GM12878 (cell line): ENCODE measurements at regions not wholly inside any gene's neighbourhood (a gene's known extent, or its start where the extent isn't known, plus 50 kb on each side); places are given as distances from the start of the nearest gene placed in this dataset.

Source experiments
- ATAC-seq: fragments of 200-7000 bp; cut with Tn5 transposase; 3 replicates; pipeline ENCODE4 v1.9.1; 2020; ENCODE audit warnings: mild to moderate bottlenecking, moderate library complexity
- BruUV-seq: library from RNA; stranded (reverse); fragments of 400-500 nt; replicated peaks from 2 replicates; lab custom pipeline; 2021; lab: Mats Ljungman, UMichigan
- CTCF ChIA-PET: fragments of 300-600 bp; sonication (Branson Sonifier 250); formaldehyde crosslinking; extraction: SDS; loops from one replicate; lab custom pipeline; 2021; ENCODE audit warnings: inconsistent platforms; lab: Yijun Ruan, JAX
- POLR2A ChIA-PET: fragments of 350-600 bp; formaldehyde crosslinking; extraction: SDS; loops from one replicate; lab custom pipeline; 2021; ENCODE audit warnings: inconsistent platforms; lab: Charles Lee
- RAD21 ChIA-PET: fragments of 300-600 bp; sonication (Branson Sonifier 250); formaldehyde crosslinking; loops from one replicate; lab custom pipeline; 2023; ENCODE audit warnings: antibody characterized with exemption; ENCODE audit not compliant: unreplicated experiment; lab: Charles Lee
- SMC1A ChIA-PET: fragments of 300-600 bp; sonication (Branson Sonifier 250); formaldehyde crosslinking; loops from one replicate; lab custom pipeline; 2023; ENCODE audit not compliant: unreplicated experiment, uncharacterized antibody; lab: Charles Lee
- DNase-seq: peaks from one replicate; pipeline ENCODE4 v3.0.0-alpha.2; 2011; ENCODE audit warnings: low read depth, low spot score
- FAIRE-seq: peaks from 3 replicates; lab custom pipeline; 2011; peaks lifted over from hg19 to GRCh38; lab: Jason Lieb, UNC
- H2AFZ ChIP-seq: 2 replicates; pipeline ENCODE4 v1.6.0; 2011; ENCODE audit warnings: low read depth, low read length, control low read depth; ENCODE audit not compliant: control insufficient read depth
- H3K27ac ChIP-seq: 2 replicates; pipeline ENCODE4 v1.5.1; 2011; ENCODE audit warnings: control low read depth; ENCODE audit not compliant: control insufficient read depth, insufficient read depth
- H3K27me3 ChIP-seq, 2 experiments: replicated peaks in 1 of 2; 2 replicates each; pipeline versions ENCODE4 v1.6.0 to v1.6.1; 2011; ENCODE audit warnings: low read length in 1 of 2; ENCODE audit not compliant: control insufficient read depth in 2 of 2, insufficient read depth in 2 of 2
- H3K36me3 ChIP-seq, 2 experiments: 2 replicates each; pipeline ENCODE4 v1.5.1; 2011; ENCODE audit warnings: low read length in 1 of 2; ENCODE audit not compliant: control insufficient read depth in 2 of 2, insufficient read depth in 2 of 2
- H3K4me1 ChIP-seq: 2 replicates; pipeline ENCODE4 v1.6.1; 2011; ENCODE audit warnings: mild to moderate bottlenecking, low read length, moderate library complexity, mixed read lengths; ENCODE audit not compliant: control insufficient read depth, insufficient read depth
- H3K4me2 ChIP-seq: 2 replicates; pipeline ENCODE4 v1.6.0; 2011; ENCODE audit warnings: control low read depth; ENCODE audit not compliant: control insufficient read depth, insufficient read depth
- H3K4me3 ChIP-seq: fragments of 200-600 bp; sonication (generic); 2 replicates; pipeline ENCODE4 v1.5.1; 2016
- H3K79me2 ChIP-seq: 2 replicates; pipeline ENCODE4 v1.6.0; 2011; ENCODE audit warnings: low read length; ENCODE audit not compliant: control insufficient read depth, insufficient read depth
- H3K9ac ChIP-seq: 2 replicates; pipeline ENCODE4 v1.8.0; 2011; ENCODE audit warnings: low read length, control low read depth, mixed read lengths; ENCODE audit not compliant: control insufficient read depth, insufficient read depth
- H3K9me3 ChIP-seq: replicated peaks from 3 replicates; pipeline ENCODE4 v1.5.1; 2011; ENCODE audit warnings: mild to moderate bottlenecking, low read length; ENCODE audit not compliant: control insufficient read depth, insufficient read depth
- H4K20me1 ChIP-seq: 2 replicates; pipeline ENCODE4 v1.6.0; 2011; ENCODE audit not compliant: control insufficient read depth, insufficient read depth
- CEBPZ ChIP-seq: fragments of 150-350 bp; IDR thresholded peaks from 2 replicates; pipeline ENCODE4 v1.6.1; 2016; ENCODE audit warnings: low read depth, low read length
- CHD2 ChIP-seq: IDR thresholded peaks from 2 replicates; pipeline ENCODE4 v1.6.1; 2011; ENCODE audit warnings: low read depth, low read length, improper control_type of control experiment, borderline replicate concordance
- CREM ChIP-seq: IDR thresholded peaks from 2 replicates; pipeline ENCODE4 v1.6.1; 2014; ENCODE audit warnings: antibody characterized with exemption, low read depth
- EED ChIP-seq: sonication (generic); IDR thresholded peaks from 2 replicates; pipeline ENCODE4 v1.6.1; 2016; ENCODE audit warnings: antibody characterized with exemption, low read depth
- HDAC6 ChIP-seq: fragments of 200-600 bp; sonication (generic); IDR thresholded peaks from one replicate; pipeline ENCODE4 v1.8.0; 2017; ENCODE audit warnings: antibody characterized with exemption; ENCODE audit not compliant: unreplicated experiment
- IKZF1 ChIP-seq: fragments of 450-650 bp; conservative IDR thresholded peaks from 2 replicates; pipeline ENCODE4 v1.6.1; 2017; ENCODE audit warnings: antibody characterized with exemption, mild to moderate bottlenecking
- IRF4 ChIP-seq: IDR thresholded peaks from 2 replicates; pipeline ENCODE4 v1.6.1; 2011; ENCODE audit warnings: low read depth, low read length
- MXI1 ChIP-seq: fragments of 150-350 bp; IDR thresholded peaks from 2 replicates; pipeline ENCODE4 v1.6.1; 2011; ENCODE audit warnings: low read depth, mild to moderate bottlenecking, inconsistent platforms, low read length, improper control_type of control experiment
- SIX5 ChIP-seq: IDR thresholded peaks from 2 replicates; pipeline ENCODE4 v1.6.1; 2011; ENCODE audit warnings: mild to moderate bottlenecking, low read depth, low read length, moderate library complexity; ENCODE audit not compliant: severe bottlenecking
- TCF12 ChIP-seq: IDR thresholded peaks from 2 replicates; pipeline ENCODE4 v1.6.1; 2011; ENCODE audit warnings: low read depth, mild to moderate bottlenecking, low read length
- ZBTB11 ChIP-seq: fragments of 450-650 bp; formaldehyde crosslinking; IDR thresholded peaks from 2 replicates; pipeline ENCODE4 v1.5.0; 2022; ENCODE audit warnings: mild to moderate bottlenecking, missing genetic modification characterization
- in situ Hi-C: fragments of 300-500 bp; cut with MboI; formaldehyde crosslinking; loops from 9 replicates; pipeline ENCODE4 v1.14.3; 2018; ENCODE audit warnings: mixed read lengths
- intact Hi-C: fragments of 100-400 bp; cut with micrococcal nuclease; formaldehyde crosslinking; loops from one replicate; pipeline ENCODE4 v1.14.2; 2022; ENCODE audit not compliant: unreplicated experiment
- TF ChIP-seq, protein P1 (sequence below), 3 experiments: IDR thresholded peaks in 2 of 3; conservative IDR thresholded peaks in 1 of 3; 2 replicates each; pipeline ENCODE4 v1.5.1; 2011; ENCODE audit warnings: low read depth in 3 of 3, low read length in 3 of 3, mild to moderate bottlenecking in 3 of 3, control low read depth in 2 of 3, moderate library complexity in 2 of 3, inconsistent platforms in 1 of 3, mixed read lengths in 1 of 3; ENCODE audit not compliant: control insufficient read depth in 2 of 3, insufficient read depth in 1 of 3; ENCODE audit errors: extremely low read depth in 1 of 3
- TF ChIP-seq, protein P2 (sequence below): IDR thresholded peaks from 2 replicates; pipeline ENCODE4 v1.6.1; 2012; ENCODE audit warnings: low read depth, low read length, improper control_type of control experiment

- POLR2A ChIA-PET, result no interaction called here
Observed at GRCh38 chrX:95435198-95435597, 1249.4 kb upstream of the DIAPH2 start.

More at GRCh38 chrX:95435198-95435597, 1249.4 kb upstream of the DIAPH2 start:
- Histone ChIP-seq H3K27me3 (no peaks in the 10 kb centered on the region), H3K36me3 (no peaks in the 10 kb centered on the region), H3K9me3 (no peaks in the 10 kb centered on the region), H3K4me1 (no peaks in the 10 kb centered on the region), H4K20me1 (no peaks in the 10 kb centered on the region), H3K4me2 (no peak overlapping the region), H2AFZ (no peak overlapping the region)
- ChIA-PET CTCF (no interaction called here), SMC1A (no interaction called here)
- ATAC-seq (no peak), FAIRE-seq (no peak), DNase-seq (no peak)
- intact Hi-C loops, result no loop called here
- TF ChIP-seq HDAC6 (no peak), MXI1 (no peak), IKZF1 (no peak), IRF4 (no peak), CHD2 (no peak), ZBTB11 (CRISPR knock-in tag) (no peak), CEBPZ (no peak), CREM (no peak), EED (no peak), SIX5 (no peak), TCF12 (no peak)
- TF ChIP-seq, protein P1, sequence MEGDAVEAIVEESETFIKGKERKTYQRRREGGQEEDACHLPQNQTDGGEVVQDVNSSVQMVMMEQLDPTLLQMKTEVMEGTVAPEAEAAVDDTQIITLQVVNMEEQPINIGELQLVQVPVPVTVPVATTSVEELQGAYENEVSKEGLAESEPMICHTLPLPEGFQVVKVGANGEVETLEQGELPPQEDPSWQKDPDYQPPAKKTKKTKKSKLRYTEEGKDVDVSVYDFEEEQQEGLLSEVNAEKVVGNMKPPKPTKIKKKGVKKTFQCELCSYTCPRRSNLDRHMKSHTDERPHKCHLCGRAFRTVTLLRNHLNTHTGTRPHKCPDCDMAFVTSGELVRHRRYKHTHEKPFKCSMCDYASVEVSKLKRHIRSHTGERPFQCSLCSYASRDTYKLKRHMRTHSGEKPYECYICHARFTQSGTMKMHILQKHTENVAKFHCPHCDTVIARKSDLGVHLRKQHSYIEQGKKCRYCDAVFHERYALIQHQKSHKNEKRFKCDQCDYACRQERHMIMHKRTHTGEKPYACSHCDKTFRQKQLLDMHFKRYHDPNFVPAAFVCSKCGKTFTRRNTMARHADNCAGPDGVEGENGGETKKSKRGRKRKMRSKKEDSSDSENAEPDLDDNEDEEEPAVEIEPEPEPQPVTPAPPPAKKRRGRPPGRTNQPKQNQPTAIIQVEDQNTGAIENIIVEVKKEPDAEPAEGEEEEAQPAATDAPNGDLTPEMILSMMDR (IDR thresholded peaks at IDR 0.05 in 2 of 3, conservative IDR thresholded peaks at IDR 0.05 in 1 of 3; ENCODE audit: control insufficient read depth in 2 of 3, extremely low read depth in 1 of 3, insufficient read depth in 1 of 3, low read depth in 3 of 3, low read length in 3 of 3), result no peak
- TF ChIP-seq, protein P2, sequence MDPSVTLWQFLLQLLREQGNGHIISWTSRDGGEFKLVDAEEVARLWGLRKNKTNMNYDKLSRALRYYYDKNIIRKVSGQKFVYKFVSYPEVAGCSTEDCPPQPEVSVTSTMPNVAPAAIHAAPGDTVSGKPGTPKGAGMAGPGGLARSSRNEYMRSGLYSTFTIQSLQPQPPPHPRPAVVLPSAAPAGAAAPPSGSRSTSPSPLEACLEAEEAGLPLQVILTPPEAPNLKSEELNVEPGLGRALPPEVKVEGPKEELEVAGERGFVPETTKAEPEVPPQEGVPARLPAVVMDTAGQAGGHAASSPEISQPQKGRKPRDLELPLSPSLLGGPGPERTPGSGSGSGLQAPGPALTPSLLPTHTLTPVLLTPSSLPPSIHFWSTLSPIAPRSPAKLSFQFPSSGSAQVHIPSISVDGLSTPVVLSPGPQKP, result no peak
- TF ChIP-seq, all 136 proteins: peak for 0
- RAD21 ChIA-PET, result no interaction called here
- H3K79me2 ChIP-seq, result no peaks in the 10 kb centered on the region
- H3K9ac ChIP-seq, result no peak overlapping the region
- no peak overlapping the region for H3K27ac ChIP-seq
- H3K4me3 ChIP-seq, result no peak overlapping the region
- in situ Hi-C loops, result no loop called here
- no TSS peak for BruUV-seq
